GDM1 (cell line): ENCODE measurements at regions not wholly inside any gene's neighbourhood (a gene's known extent, or its start where the extent isn't known, plus 50 kb on each side); places are given as distances from the start of the nearest gene placed in this dataset.
"Not testable (repeated sequence)": the region's sequence is repeated elsewhere in the genome, so short reads cannot be mapped to it uniquely, and the experiment has no call there.

ENCODE experiments used
- DNase-seq: peaks from one replicate; lab custom pipeline; 2025; lab: John Stamatoyannopoulos, UW

DNA sequence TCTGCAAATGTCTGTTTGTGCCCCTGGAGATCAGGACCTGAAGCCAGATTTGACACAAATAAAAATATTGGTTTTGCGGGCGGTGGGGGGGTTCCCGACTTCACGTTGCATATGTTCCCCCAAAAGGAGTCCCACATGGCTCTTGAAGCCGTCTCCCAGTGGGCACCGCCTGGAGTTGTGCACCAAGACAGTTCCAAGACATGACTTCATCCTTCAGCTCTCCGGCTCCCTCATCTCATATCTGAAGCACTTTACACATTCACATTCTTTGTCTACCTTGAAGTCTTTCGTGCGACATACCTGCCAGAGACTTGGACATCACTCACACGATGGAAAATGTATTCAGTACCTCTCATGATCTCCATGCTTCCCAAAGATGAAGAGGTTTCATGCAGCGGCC, 362.8 kb upstream of the FOXK1 start:
- DNase-seq, result no peak

GRCh38 chr7:4325732-4326131, 356.4 kb upstream of the FOXK1 start:
- no peak for DNase-seq

DNA sequence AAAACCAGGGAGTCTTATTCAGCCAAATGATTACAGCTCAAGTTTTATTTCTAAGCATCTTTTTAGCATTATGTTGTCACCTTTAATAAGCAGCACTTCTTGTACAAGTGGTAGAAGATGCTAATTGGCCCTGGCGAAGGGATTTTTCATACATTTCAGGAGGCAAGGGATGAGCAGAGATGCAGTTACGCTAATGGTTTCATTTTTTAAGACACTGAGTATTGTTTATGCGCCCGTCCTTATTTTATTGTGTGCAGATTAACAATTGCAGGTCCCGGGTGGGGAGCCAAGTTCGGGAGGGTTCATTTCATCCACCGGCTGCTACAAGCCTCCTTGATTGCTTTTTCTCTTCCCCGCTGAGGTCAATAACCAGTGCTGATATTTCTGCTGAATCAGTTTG, 350.4 kb upstream of the FOXK1 start:
- no peak for DNase-seq

DNA sequence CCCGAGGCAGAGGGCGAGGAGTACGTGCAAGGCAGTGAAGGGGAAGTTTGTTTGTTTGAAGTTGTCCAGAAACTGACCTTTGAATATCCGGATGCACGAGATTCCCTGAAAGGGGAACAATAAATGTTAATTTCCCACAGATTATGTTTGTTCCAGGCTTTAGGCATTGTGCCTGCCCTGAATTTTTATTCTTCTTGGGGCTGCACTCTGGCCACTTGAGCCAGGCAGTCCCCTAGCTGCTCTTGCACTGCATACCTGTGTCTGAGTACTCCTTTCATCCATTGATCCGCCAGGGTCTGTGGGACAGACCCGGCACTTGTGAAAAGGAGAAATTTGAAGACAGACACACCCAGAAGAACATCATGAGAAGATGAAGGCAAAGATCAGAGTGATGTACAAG, 343.5 kb upstream of the FOXK1 start:
- DNase-seq, result no peak

GRCh38 chr7:4343272-4344247, 338.5 kb upstream of the FOXK1 start:
- no peak for DNase-seq

DNA sequence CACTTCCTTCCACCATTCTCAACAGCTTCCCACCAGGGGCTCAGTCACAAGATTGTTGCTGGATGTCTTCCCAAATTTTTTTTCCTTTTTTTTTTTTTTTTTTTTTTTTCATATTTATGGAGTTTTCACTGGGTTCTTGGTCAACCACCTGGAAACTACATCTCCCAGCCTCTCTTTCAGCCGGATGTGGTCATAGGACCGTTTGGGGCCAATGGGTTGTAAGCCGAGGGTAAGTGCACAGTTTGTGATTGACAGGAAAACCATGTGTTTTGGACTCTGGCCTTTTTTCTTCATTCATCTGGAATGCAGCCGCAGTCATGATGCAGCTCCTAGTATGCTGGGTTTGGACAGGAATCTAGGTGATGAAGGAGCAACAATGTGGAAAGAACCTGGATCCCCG, 337.1 kb upstream of the FOXK1 start:
- DNase-seq, result no peak

GRCh38 chr7:4352069-4352468, 330.0 kb upstream of the FOXK1 start:
- DNase-seq, result no peak

DNA sequence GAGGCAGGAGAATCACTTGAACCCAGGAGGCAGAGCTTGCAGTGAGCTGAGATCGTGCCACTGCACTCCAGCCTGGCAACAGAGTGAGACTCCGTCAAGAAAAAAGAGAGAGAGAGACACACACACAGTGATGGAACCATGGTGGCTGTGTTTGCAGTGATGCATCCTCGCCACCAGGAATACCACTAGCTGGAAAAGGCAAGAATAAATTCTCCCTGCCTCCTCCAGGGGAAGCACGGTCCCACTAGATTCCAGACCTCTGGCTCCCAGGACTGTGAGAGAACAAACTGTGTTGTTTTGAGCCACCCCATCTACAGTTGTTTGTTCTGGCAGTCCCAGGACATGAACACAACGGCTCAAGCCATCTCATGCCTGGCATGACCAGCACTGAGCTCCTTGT, 320.3 kb upstream of the FOXK1 start:
- DNase-seq, result no peak

DNA sequence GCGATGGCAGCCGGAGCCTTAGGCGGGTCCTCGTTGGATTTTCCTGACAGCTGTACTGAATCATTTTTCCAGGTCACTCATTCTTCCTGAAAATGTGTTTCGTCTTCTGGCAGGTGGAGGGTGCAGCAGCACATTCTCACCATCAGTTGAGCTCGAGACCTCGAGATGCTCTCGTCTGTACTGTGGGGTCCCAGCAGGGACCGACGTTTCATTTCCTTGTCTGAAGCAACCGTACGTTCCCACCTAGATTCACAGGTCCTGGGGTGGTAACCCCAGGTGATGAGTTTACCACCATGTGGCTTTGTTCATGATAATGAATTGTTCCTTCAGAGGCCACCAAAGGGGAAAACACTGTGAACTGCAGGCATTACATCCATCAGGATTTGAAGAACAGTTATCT, 298.5 kb upstream of the FOXK1 start:
- no peak for DNase-seq

DNA sequence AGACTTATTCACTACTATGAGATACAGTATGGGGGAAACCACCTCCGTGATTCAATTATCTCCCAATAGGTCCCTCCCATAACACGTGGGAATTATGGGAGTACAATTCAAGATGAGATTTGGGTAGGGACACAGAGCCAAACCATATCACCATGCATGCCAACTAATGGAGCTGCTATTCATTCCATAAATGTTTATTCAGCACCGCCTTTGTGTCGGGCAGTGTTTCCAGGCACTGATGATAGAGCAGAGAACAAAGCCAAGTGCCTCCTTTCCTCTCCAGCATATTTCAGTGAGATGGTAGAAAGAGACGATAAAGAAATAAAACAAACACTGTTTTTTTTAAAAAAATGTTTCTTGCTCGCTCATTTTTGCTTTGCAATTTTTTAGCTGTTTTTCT, 295.9 kb upstream of the FOXK1 start:
- DNase-seq, result no peak

GRCh38 chr7:4391103-4391502, 291.0 kb upstream of the FOXK1 start:
- not testable (repeated sequence) for DNase-seq

DNA sequence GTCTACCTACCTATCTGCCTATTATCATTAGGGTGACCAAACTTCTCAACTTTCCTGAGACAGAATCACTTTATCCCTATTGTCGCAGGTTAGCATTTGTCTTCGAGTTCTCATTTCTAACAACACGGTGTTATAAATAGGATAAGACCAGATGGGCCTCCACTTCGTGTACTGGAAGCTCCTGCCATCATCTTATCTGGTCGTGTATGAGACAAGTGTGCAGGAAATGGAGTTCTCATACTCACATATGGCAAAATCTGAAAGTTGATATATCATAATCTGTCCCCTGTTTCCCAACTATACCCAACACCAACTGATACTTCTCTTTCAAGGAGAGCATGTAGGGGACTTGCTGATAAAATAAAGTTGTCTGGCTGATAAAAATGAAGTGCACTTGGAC, 287.4 kb upstream of the FOXK1 start:
- no peak for DNase-seq

GRCh38 chr7:4399121-4399520, 283.0 kb upstream of the FOXK1 start:
- no peak for DNase-seq

GRCh38 chr7:4399596-4399995, 282.5 kb upstream of the FOXK1 start:
- no peak for DNase-seq

- no peak for DNase-seq
Measured at GRCh38 chr7:4406288-4407058, 275.6 kb upstream of the FOXK1 start.

GRCh38 chr7:4409946-4410345, 272.1 kb upstream of the FOXK1 start:
- DNase-seq, result no peak

DNA sequence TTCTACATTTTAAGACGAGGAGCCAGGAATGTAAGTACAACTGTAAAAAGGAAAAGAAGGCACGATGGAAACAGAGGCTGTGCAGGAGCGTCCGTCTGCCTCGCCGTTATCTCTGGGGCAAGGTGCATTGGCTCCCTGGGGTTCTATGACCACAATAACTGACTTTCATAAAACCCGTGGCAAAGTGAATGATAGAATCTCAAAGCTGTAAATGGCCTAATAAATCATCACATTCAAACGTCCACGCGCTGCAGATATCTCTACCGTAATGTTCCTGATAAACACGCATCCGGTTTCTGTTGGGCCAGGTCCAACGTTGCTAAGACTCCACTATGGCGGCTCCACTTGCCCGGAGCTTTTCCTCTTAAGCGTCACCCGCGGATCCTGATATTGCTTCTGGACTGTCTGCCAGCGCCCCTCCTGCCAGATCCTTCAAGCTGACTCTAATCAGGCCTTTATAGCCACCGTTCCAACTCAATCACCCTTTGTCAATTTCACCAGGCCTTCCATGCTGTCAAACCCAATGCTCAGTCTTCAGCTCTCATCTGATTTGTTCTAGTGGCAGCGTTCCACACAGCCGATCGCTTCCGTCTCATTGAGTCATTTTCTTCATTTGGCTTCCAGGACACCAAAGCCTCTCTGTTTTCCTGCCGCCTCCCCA, 265.6 kb upstream of the FOXK1 start:
- DNase-seq, result no peak

DNA sequence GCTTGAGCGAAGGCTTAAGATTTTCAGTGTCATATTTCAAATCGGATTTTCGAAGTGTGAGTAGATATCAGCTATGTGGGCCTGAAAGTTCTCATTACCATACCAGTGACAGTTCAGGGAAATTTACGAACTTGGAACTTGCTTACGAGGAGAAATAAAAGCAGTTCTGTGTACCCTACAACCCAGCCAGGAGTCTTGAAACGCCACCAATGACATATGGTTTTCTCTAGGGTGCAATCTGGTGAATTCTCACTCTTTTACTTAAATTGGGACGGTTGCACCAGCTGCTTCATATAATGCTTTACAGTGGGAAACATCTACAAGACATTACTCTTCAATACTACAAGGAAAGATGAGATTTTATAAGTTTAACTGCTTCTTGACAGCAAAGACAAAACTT, 253.6 kb upstream of the FOXK1 start:
- no peak for DNase-seq

- DNase-seq, result no peak
Measured at GRCh38 chr7:4430227-4430626, 251.9 kb upstream of the FOXK1 start.

DNA sequence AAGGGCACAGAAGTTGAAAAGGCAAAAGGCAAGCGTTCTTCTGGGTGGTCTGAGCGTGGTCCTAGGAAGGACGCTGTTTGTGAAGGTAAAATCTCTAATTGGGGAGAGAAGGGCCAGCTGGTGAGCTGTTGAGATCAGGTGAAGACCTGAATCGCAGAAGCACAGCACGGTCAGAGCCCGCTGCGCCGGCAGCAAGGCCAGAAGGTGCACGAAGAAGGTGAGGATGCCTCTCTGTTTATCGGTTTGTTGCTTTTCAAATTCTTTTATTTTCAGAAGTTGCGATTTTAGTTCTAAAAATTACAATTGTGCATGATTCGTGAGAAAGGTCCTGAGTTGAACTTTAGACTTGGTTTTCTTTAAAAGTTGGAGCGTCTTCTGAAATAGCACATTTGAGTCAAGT, 247.8 kb upstream of the FOXK1 start:
- no peak for DNase-seq

DNA sequence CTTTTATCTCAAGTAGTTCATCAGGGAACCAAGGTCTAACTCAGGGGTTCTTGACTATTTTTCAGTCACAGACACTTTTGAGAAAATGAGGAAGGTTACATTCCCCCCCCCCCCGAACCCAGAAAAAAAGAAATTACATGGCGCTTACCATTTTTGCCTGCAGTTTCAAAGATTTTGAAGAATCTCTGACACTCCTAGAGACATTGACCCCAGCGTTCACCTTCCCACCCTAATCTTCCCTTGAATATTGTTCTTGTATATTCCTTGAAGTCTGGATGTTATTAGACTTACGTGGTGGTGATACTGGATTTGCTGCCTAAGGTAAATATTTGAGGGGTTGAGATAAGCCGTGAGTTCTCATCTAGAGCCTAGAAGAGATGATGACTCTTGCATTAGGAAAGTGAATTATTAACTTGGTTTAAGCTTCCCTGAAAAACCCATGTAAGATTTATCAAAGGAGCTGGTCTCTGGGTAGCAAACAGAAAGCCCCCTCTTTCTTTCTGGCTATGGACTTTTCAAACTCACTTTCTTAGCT, 245.7 kb upstream of the FOXK1 start:
- DNase-seq, result no peak

GRCh38 chr7:4436936-4437335, 245.2 kb upstream of the FOXK1 start:
- no peak for DNase-seq
